ENCODE measurements at regions not wholly inside any gene's neighbourhood (a gene's known extent, or its start where the extent isn't known, plus 50 kb on each side); places are given as distances from the start of the nearest gene placed in this dataset.
"Not testable (repeated sequence)": the region's sequence is repeated elsewhere in the genome, so short reads cannot be mapped to it uniquely, and the experiment has no call there.

DNA sequence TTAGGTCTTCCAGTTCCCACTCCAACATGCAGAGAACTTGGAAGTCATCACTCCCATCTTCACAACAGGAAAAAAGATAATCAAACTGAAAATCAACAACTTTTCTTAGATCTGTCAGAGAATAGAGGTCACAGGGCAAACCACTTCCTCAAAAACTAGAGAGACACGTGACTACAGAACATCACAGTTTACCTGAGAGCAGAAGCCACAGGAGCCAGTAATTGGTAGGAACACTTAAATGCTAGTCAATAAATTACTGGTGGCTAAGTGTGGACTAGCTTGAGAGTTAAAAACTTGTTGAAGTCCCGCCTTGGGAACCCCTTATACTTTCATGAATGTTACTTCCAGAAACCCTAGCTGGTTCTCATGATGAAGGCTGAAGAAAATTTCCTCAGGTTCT is 81.1 kb downstream of the THSD1 start:
- H3K27ac ChIP-seq (ENCODE audit: low read length); H3K4me1 ChIP-seq (ENCODE audit: control insufficient read depth in 1 of 2, extremely low read depth in 1 of 2, insufficient read depth in 2 of 2, low read length in 2 of 2); H3K4me1 Mint-ChIP-seq; H3K9me3 Mint-ChIP-seq; ATAC-seq (replicated peaks in 1 of 4); H3K27ac Mint-ChIP-seq; CTCF ChIA-PET; H3K4me3 Mint-ChIP-seq; POLR2A ChIA-PET; H3K9me3 ChIP-seq; H3K27me3 ChIP-seq (replicated peaks in 1 of 2; ENCODE audit: control insufficient read depth in 2 of 2, extremely low read depth in 1 of 2, insufficient read depth in 2 of 2, low read length in 1 of 2); H3K36me3 ChIP-seq (ENCODE audit: control insufficient read depth in 2 of 2, extremely low read depth in 1 of 2, insufficient read depth in 1 of 2, low read length in 1 of 2); DNase-seq; H3K36me3 Mint-ChIP-seq; H3K4me3 ChIP-seq (ENCODE audit: control insufficient read depth in 1 of 2, extremely low read depth in 1 of 2, low read length in 1 of 2): not testable (repeated sequence)
- H3K27me3 Mint-ChIP-seq = peaks cover 5 to 15% of the 10 kb centered on the region in 2 donors
- no CpG with 5 or more reads among the region's 2 CpGs for WGBS (ENCODE audit: insufficient coverage)

DNA sequence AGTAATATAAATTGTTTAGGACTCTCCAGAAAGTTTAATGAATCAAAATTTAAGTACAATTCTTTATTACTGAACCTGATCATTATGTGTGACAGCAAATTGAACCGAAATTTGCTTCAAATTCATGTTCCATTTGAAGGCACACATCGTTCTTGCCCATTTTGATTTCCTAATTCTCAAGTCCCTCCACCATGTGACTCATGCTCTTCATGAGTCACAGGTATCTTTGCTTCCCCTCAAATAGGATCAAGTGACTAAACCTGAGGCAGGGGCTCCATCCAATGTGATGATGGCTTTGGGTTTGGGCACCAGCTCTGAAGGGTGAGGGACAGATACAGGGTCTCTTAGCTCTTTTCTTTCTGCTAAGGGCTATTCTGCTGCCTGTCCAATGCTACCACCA is 86.1 kb downstream of the THSD1 start:
- no peak overlapping the region for H3K27ac ChIP-seq (ENCODE audit: low read length)
- WGBS (ENCODE audit: insufficient coverage) = no CpG with 5 or more reads among the region's 2 CpGs
- no peak for DNase-seq
- ATAC-seq (replicated peaks in 1 of 4) = no peak
- Mint-ChIP-seq H3K4me3 (no peak overlapping the region), H3K4me1 (peaks cover 0 to 3% (median 0%) of the 10 kb centered on the region in 3 donors), H3K36me3 (no peaks in the 10 kb centered on the region), H3K9me3 (no peaks in the 10 kb centered on the region), H3K27ac (no peak overlapping the region), H3K27me3 (peaks cover 19 to 32% of the 10 kb centered on the region in 2 donors)
- no peak overlapping the region for H3K4me3 ChIP-seq (ENCODE audit: control insufficient read depth in 1 of 2, extremely low read depth in 1 of 2, low read length in 1 of 2)
- H3K9me3 ChIP-seq = no peaks in the 10 kb centered on the region
- POLR2A ChIA-PET = no interaction called here
- peaks cover 0 to 10% of the 10 kb centered on the region in 2 experiments for H3K27me3 ChIP-seq (replicated peaks in 1 of 2; ENCODE audit: control insufficient read depth in 2 of 2, extremely low read depth in 1 of 2, insufficient read depth in 2 of 2, low read length in 1 of 2)
- CTCF ChIA-PET = no interaction called here
- no peaks in the 10 kb centered on the region for H3K36me3 ChIP-seq (ENCODE audit: control insufficient read depth in 2 of 2, extremely low read depth in 1 of 2, insufficient read depth in 1 of 2, low read length in 1 of 2)
- no peaks in the 10 kb centered on the region for H3K4me1 ChIP-seq (ENCODE audit: control insufficient read depth in 1 of 2, extremely low read depth in 1 of 2, insufficient read depth in 2 of 2, low read length in 2 of 2)

GRCh38 chr13:52309833-52310232 is 96.1 kb downstream of the THSD1 start:
- H3K27ac ChIP-seq (ENCODE audit: low read length); H3K36me3 ChIP-seq (ENCODE audit: control insufficient read depth in 2 of 2, extremely low read depth in 1 of 2, insufficient read depth in 1 of 2, low read length in 1 of 2); H3K27me3 ChIP-seq (replicated peaks in 1 of 2; ENCODE audit: control insufficient read depth in 2 of 2, extremely low read depth in 1 of 2, insufficient read depth in 2 of 2, low read length in 1 of 2); POLR2A ChIA-PET; CTCF ChIA-PET; H3K4me3 ChIP-seq (ENCODE audit: control insufficient read depth in 1 of 2, extremely low read depth in 1 of 2, low read length in 1 of 2); H3K9me3 ChIP-seq; H3K27me3 Mint-ChIP-seq; H3K4me1 ChIP-seq (ENCODE audit: control insufficient read depth in 1 of 2, extremely low read depth in 1 of 2, insufficient read depth in 2 of 2, low read length in 2 of 2); DNase-seq; ATAC-seq (replicated peaks in 1 of 4); H3K4me3 Mint-ChIP-seq; H3K4me1 Mint-ChIP-seq; H3K36me3 Mint-ChIP-seq; H3K27ac Mint-ChIP-seq: not testable (repeated sequence)
- H3K9me3 Mint-ChIP-seq = peaks cover 5 to 20% (median 11%) of the 10 kb centered on the region in 3 donors
- 96% methylated on average over 3 of the region's 6 CpGs for WGBS (ENCODE audit: insufficient coverage)

DNA sequence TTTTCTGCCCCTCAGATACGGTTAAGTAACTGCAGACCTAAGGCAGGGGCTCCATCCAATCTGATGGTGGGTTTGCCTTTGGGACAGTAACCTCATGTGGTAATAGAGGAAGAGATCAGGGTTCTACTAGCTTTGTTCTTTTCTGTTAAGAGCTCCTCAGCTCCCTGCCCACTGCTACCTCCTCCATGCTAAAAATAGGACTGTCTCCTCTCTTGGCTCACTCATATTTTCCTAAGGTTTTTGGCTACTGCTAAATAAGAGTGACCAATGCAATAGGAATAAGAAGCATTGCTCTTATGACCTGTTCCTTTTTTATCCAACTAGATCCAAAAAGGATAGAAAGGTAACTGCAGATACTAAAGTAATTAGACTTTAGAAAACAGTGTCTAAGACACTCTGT is 99.6 kb downstream of the THSD1 start:
- H3K4me3 ChIP-seq (ENCODE audit: control insufficient read depth in 1 of 2, extremely low read depth in 1 of 2, low read length in 1 of 2); H3K4me1 Mint-ChIP-seq; H3K36me3 Mint-ChIP-seq; ATAC-seq (replicated peaks in 1 of 4); H3K9me3 ChIP-seq; H3K27ac Mint-ChIP-seq; POLR2A ChIA-PET; H3K27ac ChIP-seq (ENCODE audit: low read length); H3K27me3 Mint-ChIP-seq; H3K27me3 ChIP-seq (replicated peaks in 1 of 2; ENCODE audit: control insufficient read depth in 2 of 2, extremely low read depth in 1 of 2, insufficient read depth in 2 of 2, low read length in 1 of 2); H3K36me3 ChIP-seq (ENCODE audit: control insufficient read depth in 2 of 2, extremely low read depth in 1 of 2, insufficient read depth in 1 of 2, low read length in 1 of 2); CTCF ChIA-PET; H3K4me3 Mint-ChIP-seq; H3K4me1 ChIP-seq (ENCODE audit: control insufficient read depth in 1 of 2, extremely low read depth in 1 of 2, insufficient read depth in 2 of 2, low read length in 2 of 2); DNase-seq: not testable (repeated sequence)
- H3K9me3 Mint-ChIP-seq = peaks cover 3 to 20% (median 11%) of the 10 kb centered on the region in 3 donors
- WGBS (ENCODE audit: insufficient coverage) = no CpG with 5 or more reads among the region's 1 CpG

- ATAC-seq (replicated peaks in 1 of 4); POLR2A ChIA-PET; DNase-seq: not testable (repeated sequence)
Measured at GRCh38 chr13:52303098-52303497, 102.9 kb downstream of the THSD1 start.

GRCh38 chr13:52302688-52303087 is 103.3 kb downstream of the THSD1 start:
- H3K27ac Mint-ChIP-seq; H3K27me3 ChIP-seq (replicated peaks in 1 of 2; ENCODE audit: control insufficient read depth in 2 of 2, extremely low read depth in 1 of 2, insufficient read depth in 2 of 2, low read length in 1 of 2); H3K4me3 Mint-ChIP-seq; H3K9me3 Mint-ChIP-seq; H3K27ac ChIP-seq (ENCODE audit: low read length); H3K27me3 Mint-ChIP-seq; H3K36me3 Mint-ChIP-seq; H3K4me3 ChIP-seq (ENCODE audit: control insufficient read depth in 1 of 2, extremely low read depth in 1 of 2, low read length in 1 of 2); H3K9me3 ChIP-seq; H3K4me1 Mint-ChIP-seq; CTCF ChIA-PET; DNase-seq; H3K36me3 ChIP-seq (ENCODE audit: control insufficient read depth in 2 of 2, extremely low read depth in 1 of 2, insufficient read depth in 1 of 2, low read length in 1 of 2); ATAC-seq (replicated peaks in 1 of 4); POLR2A ChIA-PET; H3K4me1 ChIP-seq (ENCODE audit: control insufficient read depth in 1 of 2, extremely low read depth in 1 of 2, insufficient read depth in 2 of 2, low read length in 2 of 2): not testable (repeated sequence)
- no CpG with 5 or more reads among the region's 6 CpGs for WGBS (ENCODE audit: insufficient coverage)

More at GRCh38 chr13:52303098-52303497, 102.9 kb downstream of the THSD1 start:
- H3K27me3 Mint-ChIP-seq; H3K4me1 ChIP-seq (ENCODE audit: control insufficient read depth in 1 of 2, extremely low read depth in 1 of 2, insufficient read depth in 2 of 2, low read length in 2 of 2); H3K36me3 ChIP-seq (ENCODE audit: control insufficient read depth in 2 of 2, extremely low read depth in 1 of 2, insufficient read depth in 1 of 2, low read length in 1 of 2); H3K4me1 Mint-ChIP-seq; H3K27ac Mint-ChIP-seq; H3K4me3 ChIP-seq (ENCODE audit: control insufficient read depth in 1 of 2, extremely low read depth in 1 of 2, low read length in 1 of 2); H3K27ac ChIP-seq (ENCODE audit: low read length); H3K9me3 ChIP-seq; H3K4me3 Mint-ChIP-seq; H3K9me3 Mint-ChIP-seq; CTCF ChIA-PET; H3K36me3 Mint-ChIP-seq; H3K27me3 ChIP-seq (replicated peaks in 1 of 2; ENCODE audit: control insufficient read depth in 2 of 2, extremely low read depth in 1 of 2, insufficient read depth in 2 of 2, low read length in 1 of 2): not testable (repeated sequence)
- no CpG with 5 or more reads among the region's 1 CpG for WGBS (ENCODE audit: insufficient coverage)

DNA sequence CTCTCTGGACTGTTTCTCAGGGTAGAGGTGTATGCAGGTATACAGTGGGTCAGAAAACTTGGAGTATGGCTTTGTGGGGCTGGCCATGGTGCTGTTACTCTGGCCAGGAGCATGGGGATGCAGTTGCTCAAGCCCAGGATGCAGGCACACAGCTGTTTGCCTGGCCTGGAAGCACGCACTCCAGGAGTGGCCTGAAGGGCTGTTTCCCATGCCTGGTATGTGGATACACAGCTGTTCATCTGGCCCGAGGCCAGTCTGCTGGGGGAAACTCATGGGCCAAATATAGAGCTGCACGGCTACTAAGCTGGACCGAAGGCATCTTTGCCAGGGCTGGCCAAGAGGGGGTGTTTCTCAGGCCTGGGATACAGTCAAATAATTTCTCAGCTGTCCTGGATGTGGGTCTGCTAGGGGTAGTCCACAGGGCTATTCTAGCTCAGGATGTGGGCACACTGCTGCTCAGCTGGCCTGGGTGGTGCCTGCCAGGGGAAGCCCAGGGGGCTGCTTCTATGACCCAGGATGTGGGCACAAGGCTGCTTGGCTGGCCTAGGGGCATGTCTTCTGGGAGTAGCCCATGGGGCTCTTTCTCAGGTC is 104.1 kb downstream of the THSD1 start:
- H3K4me3 ChIP-seq (ENCODE audit: control insufficient read depth in 1 of 2, extremely low read depth in 1 of 2, low read length in 1 of 2); POLR2A ChIA-PET; H3K27ac Mint-ChIP-seq; H3K9me3 ChIP-seq; H3K4me1 ChIP-seq (ENCODE audit: control insufficient read depth in 1 of 2, extremely low read depth in 1 of 2, insufficient read depth in 2 of 2, low read length in 2 of 2); H3K27me3 Mint-ChIP-seq; CTCF ChIA-PET; ATAC-seq (replicated peaks in 1 of 4); DNase-seq; H3K36me3 Mint-ChIP-seq; H3K4me1 Mint-ChIP-seq; H3K27me3 ChIP-seq (replicated peaks in 1 of 2; ENCODE audit: control insufficient read depth in 2 of 2, extremely low read depth in 1 of 2, insufficient read depth in 2 of 2, low read length in 1 of 2); H3K27ac ChIP-seq (ENCODE audit: low read length); H3K9me3 Mint-ChIP-seq; H3K4me3 Mint-ChIP-seq; H3K36me3 ChIP-seq (ENCODE audit: control insufficient read depth in 2 of 2, extremely low read depth in 1 of 2, insufficient read depth in 1 of 2, low read length in 1 of 2): not testable (repeated sequence)
- whole genome bisulfite sequencing (ENCODE audit: insufficient coverage) = no CpG with 5 or more reads among the region's 4 CpGs

Measured in T-cell (primary cell).